Neural progenitor cell (in vitro differentiated cells): ENCODE measurements at regions not wholly inside any gene's neighbourhood (a gene's known extent, or its start where the extent isn't known, plus 50 kb on each side); places are given as distances from the start of the nearest gene placed in this dataset.

Source experiments
- DNase-seq: peaks from one replicate; pipeline ENCODE4 v3.0.0-alpha.2; 2016; ENCODE audit warnings: low spot score
- H2AFZ ChIP-seq: fragments of 200-600 bp; sonication (generic); replicated peaks from 2 replicates; pipeline ENCODE4 v1.6.1; 2016; ENCODE audit warnings: antibody characterized with exemption
- H3F3A ChIP-seq: fragments of 200-600 bp; sonication (generic); 2 replicates; pipeline ENCODE4 v1.6.1; 2016; ENCODE audit warnings: antibody characterized with exemption, low read depth
- H3K27ac ChIP-seq: fragments of 200-600 bp; sonication (generic); 2 replicates; pipeline ENCODE4 v1.5.1; 2016; ENCODE audit warnings: mild to moderate bottlenecking
- H3K27me3 ChIP-seq: fragments of 200-600 bp; sonication (generic); 2 replicates; pipeline ENCODE4 v1.6.1; 2016; ENCODE audit warnings: mild to moderate bottlenecking, moderate library complexity
- H3K36me3 ChIP-seq: fragments of 200-600 bp; sonication (generic); 2 replicates; pipeline ENCODE4 v1.5.1; 2016
- H3K4me1 ChIP-seq: fragments of 200-600 bp; sonication (generic); 2 replicates; pipeline ENCODE4 v1.6.1; 2016; ENCODE audit warnings: mixed run types
- H3K4me2 ChIP-seq: fragments of 200-600 bp; sonication (generic); 2 replicates; pipeline ENCODE4 v1.6.1; 2016
- H3K4me3 ChIP-seq: fragments of 200-600 bp; sonication (generic); 2 replicates; pipeline ENCODE4 v1.5.1; 2016
- H3K79me2 ChIP-seq: fragments of 200-600 bp; sonication (generic); 2 replicates; pipeline ENCODE4 v1.6.1; 2016; ENCODE audit warnings: low read depth
- H3K9ac ChIP-seq: fragments of 200-600 bp; sonication (generic); 2 replicates; pipeline ENCODE4 v1.6.1; 2016
- H3K9me3 ChIP-seq: fragments of 200-600 bp; sonication (generic); 2 replicates; pipeline ENCODE4 v1.5.1; 2016; ENCODE audit warnings: low read depth
- H4K20me1 ChIP-seq: fragments of 200-600 bp; sonication (generic); 2 replicates; pipeline ENCODE4 v1.6.1; 2016; ENCODE audit warnings: low read depth
- H3K27ac Mint-ChIP-seq: 3 replicates; pipeline ENCODE4 v1.8.0; 2021; ENCODE audit warnings: mixed read lengths
- H3K27me3 Mint-ChIP-seq: 2 replicates; pipeline ENCODE4 v1.8.0; 2022; ENCODE audit warnings: low read depth, mild to moderate bottlenecking, inconsistent platforms, moderate library complexity, mixed read lengths; ENCODE audit not compliant: insufficient read depth
- H3K36me3 Mint-ChIP-seq: 3 replicates; pipeline ENCODE4 v1.8.0; 2021; ENCODE audit warnings: mixed read lengths
- H3K4me1 Mint-ChIP-seq: 3 replicates; pipeline ENCODE4 v1.8.0; 2021; ENCODE audit warnings: mixed read lengths
- H3K4me3 Mint-ChIP-seq: 3 replicates; pipeline ENCODE4 v1.8.0; 2021; ENCODE audit warnings: mild to moderate bottlenecking, moderate library complexity, mixed read lengths
- H3K9me3 Mint-ChIP-seq: 3 replicates; pipeline ENCODE4 v1.8.0; 2020; ENCODE audit warnings: mixed read lengths
- EZH2 ChIP-seq: fragments of 200-600 bp; sonication (generic); IDR thresholded peaks from 2 replicates; pipeline ENCODE4 v1.6.1; 2017; ENCODE audit warnings: antibody characterized with exemption, mild to moderate bottlenecking, moderate library complexity
- EZH2phosphoT487 ChIP-seq: fragments of 200-600 bp; sonication (generic); IDR thresholded peaks from 2 replicates; pipeline ENCODE4 v1.6.1; 2017; ENCODE audit warnings: antibody characterized with exemption
- TF ChIP-seq, protein P1 (sequence below): fragments of 200-600 bp; sonication (generic); IDR thresholded peaks from 2 replicates; pipeline ENCODE4 v1.5.1; 2017; ENCODE audit warnings: antibody characterized with exemption, mild to moderate bottlenecking

DNA sequence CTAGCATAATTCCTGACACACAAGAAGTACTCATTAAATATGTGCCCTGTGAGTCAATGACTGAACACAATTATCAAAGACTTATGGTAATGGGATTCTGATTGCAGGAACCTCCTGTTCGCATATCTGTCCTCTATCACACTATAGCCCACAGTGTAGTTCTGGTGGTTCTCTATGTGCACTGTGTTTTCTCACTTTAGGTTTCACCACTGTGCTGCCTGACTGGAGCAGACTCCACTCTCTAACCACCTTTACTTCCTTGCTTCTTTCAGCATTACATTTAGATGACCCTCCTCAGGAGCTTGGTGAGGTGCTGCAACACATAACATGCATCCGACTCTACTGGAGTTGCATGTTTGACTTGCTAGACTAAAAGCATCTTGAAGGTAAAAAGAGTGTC, 777.1 kb downstream of the SQOR start:
- Mint-ChIP-seq H3K9me3 (no peaks in the 10 kb centered on the region), H3K4me1 (peaks cover 22% of the 10 kb centered on the region), H3K36me3 (no peaks in the 10 kb centered on the region), H3K4me3 (no peak overlapping the region), H3K27ac (no peak overlapping the region), H3K27me3 (no peaks in the 10 kb centered on the region)
- Histone ChIP-seq H3K36me3 (no peaks in the 10 kb centered on the region), H3K4me2 (no peak overlapping the region), H3K9ac (no peak overlapping the region), H3K4me1 (peaks cover 13% of the 10 kb centered on the region), H3K4me3 (no peak overlapping the region), H2AFZ (no peak overlapping the region), H4K20me1 (no peaks in the 10 kb centered on the region), H3K9me3 (no peaks in the 10 kb centered on the region), H3F3A (no peaks in the 10 kb centered on the region), H3K27ac (no peak overlapping the region), H3K27me3 (no peaks in the 10 kb centered on the region), H3K79me2 (no peaks in the 10 kb centered on the region)
- DNase-seq, result no peak
- no peak for TF ChIP-seq EZH2phosphoT487
- TF ChIP-seq EZH2, result no peak
- TF ChIP-seq, protein P1, sequence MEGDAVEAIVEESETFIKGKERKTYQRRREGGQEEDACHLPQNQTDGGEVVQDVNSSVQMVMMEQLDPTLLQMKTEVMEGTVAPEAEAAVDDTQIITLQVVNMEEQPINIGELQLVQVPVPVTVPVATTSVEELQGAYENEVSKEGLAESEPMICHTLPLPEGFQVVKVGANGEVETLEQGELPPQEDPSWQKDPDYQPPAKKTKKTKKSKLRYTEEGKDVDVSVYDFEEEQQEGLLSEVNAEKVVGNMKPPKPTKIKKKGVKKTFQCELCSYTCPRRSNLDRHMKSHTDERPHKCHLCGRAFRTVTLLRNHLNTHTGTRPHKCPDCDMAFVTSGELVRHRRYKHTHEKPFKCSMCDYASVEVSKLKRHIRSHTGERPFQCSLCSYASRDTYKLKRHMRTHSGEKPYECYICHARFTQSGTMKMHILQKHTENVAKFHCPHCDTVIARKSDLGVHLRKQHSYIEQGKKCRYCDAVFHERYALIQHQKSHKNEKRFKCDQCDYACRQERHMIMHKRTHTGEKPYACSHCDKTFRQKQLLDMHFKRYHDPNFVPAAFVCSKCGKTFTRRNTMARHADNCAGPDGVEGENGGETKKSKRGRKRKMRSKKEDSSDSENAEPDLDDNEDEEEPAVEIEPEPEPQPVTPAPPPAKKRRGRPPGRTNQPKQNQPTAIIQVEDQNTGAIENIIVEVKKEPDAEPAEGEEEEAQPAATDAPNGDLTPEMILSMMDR, result no peak

DNA sequence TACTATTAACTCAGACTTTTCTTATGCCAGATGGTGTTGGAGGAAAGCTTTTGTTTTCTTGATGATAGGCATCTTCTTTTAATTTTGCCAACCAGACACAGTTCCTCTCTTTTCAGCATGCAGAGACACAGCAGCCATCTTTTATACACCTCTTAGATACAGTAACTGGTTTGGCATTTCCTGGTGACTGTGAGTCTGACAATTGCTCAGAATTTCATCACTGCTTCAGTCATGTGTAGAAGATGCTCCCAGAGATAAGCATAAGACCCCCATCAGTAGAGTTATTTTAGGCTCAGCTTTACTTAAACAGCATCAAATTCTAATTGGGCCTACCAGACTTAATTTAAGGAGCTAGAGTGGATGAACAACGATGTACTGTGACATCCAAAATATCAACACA, 779.0 kb downstream of the SQOR start:
- Histone ChIP-seq H3K4me2 (no peak overlapping the region), H3K4me1 (peaks cover 13% of the 10 kb centered on the region), H3K27me3 (no peaks in the 10 kb centered on the region), H3K79me2 (no peaks in the 10 kb centered on the region), H3K9ac (no peak overlapping the region), H3F3A (no peaks in the 10 kb centered on the region), H2AFZ (no peak overlapping the region), H3K4me3 (no peak overlapping the region), H3K36me3 (no peaks in the 10 kb centered on the region), H3K27ac (no peak overlapping the region), H3K9me3 (no peaks in the 10 kb centered on the region), H4K20me1 (no peaks in the 10 kb centered on the region)
- Mint-ChIP-seq H3K4me3 (no peak overlapping the region), H3K4me1 (peaks cover 22% of the 10 kb centered on the region), H3K27ac (no peak overlapping the region), H3K9me3 (no peaks in the 10 kb centered on the region), H3K36me3 (no peaks in the 10 kb centered on the region), H3K27me3 (no peaks in the 10 kb centered on the region)
- no peak for DNase-seq
- TF ChIP-seq, protein P1, result no peak
- no peak for TF ChIP-seq EZH2
- no peak for TF ChIP-seq EZH2phosphoT487

DNA sequence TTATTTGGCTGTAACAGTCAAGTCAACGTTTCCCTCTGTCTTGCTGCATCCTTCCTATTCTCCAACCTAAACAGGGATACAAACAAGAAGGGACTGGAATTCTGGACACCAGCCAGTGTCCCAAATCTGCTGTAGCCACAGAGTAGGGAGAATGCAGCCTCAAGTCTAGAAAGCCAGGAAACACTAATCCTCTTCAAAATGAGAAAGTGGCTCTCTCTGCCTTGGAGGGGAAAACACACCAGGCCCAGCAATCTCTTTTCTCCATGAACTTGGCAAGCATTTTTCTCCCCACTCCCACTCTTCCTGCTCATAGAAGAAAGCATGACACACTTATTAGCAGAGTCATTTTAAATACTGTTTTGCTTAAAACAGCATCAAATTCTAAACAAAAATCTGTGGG, 781.7 kb downstream of the SQOR start:
- Histone ChIP-seq H3K79me2 (no peaks in the 10 kb centered on the region), H3K4me1 (no peaks in the 10 kb centered on the region), H3K9me3 (no peaks in the 10 kb centered on the region), H3K9ac (no peak overlapping the region), H4K20me1 (no peaks in the 10 kb centered on the region), H2AFZ (no peak overlapping the region), H3K27me3 (no peaks in the 10 kb centered on the region), H3K36me3 (no peaks in the 10 kb centered on the region), H3K27ac (no peak overlapping the region), H3K4me3 (no peak overlapping the region), H3K4me2 (no peak overlapping the region), H3F3A (no peaks in the 10 kb centered on the region)
- no peak for TF ChIP-seq EZH2phosphoT487
- TF ChIP-seq, protein P1, result no peak
- TF ChIP-seq EZH2, result no peak
- H3K36me3 Mint-ChIP-seq, result no peaks in the 10 kb centered on the region
- H3K9me3 Mint-ChIP-seq, result no peaks in the 10 kb centered on the region
- H3K27ac Mint-ChIP-seq, result no peak overlapping the region
- no peak overlapping the region for H3K4me3 Mint-ChIP-seq
- DNase-seq, result no peak
- peaks cover 16% of the 10 kb centered on the region for H3K4me1 Mint-ChIP-seq
- H3K27me3 Mint-ChIP-seq, result no peaks in the 10 kb centered on the region

DNA sequence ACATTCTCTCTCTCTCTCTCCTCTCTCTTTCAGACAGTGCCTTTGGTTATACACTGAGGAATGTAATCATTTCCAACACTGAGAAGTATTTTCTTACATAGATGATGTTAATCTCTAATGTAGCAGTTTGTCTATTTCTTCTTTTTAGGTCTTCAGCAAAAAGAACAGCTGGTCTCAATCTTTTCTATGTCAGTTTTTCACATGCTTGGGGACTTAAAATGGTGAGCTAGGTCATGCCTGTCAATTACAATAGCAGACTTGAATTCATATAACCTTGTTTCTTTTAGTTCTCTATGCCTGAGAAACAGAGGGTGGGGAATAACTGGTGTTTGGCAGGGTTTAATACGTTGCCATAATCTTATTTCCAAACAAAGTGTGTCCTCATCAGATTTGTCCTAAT, 786.2 kb downstream of the SQOR start:
- Histone ChIP-seq H3K9ac (no peak overlapping the region), H3K27ac (no peak overlapping the region), H3K4me2 (no peak overlapping the region), H2AFZ (no peak overlapping the region), H3F3A (no peaks in the 10 kb centered on the region), H3K79me2 (no peaks in the 10 kb centered on the region), H3K9me3 (no peaks in the 10 kb centered on the region), H3K4me3 (no peak overlapping the region), H3K27me3 (no peaks in the 10 kb centered on the region), H4K20me1 (no peaks in the 10 kb centered on the region), H3K36me3 (no peaks in the 10 kb centered on the region), H3K4me1 (no peaks in the 10 kb centered on the region)
- H3K27ac Mint-ChIP-seq, result no peak overlapping the region
- peaks cover 8% of the 10 kb centered on the region for H3K9me3 Mint-ChIP-seq
- no peaks in the 10 kb centered on the region for H3K36me3 Mint-ChIP-seq
- DNase-seq, result no peak
- H3K27me3 Mint-ChIP-seq, result no peaks in the 10 kb centered on the region
- no peak overlapping the region for H3K4me3 Mint-ChIP-seq
- TF ChIP-seq, protein P1, result no peak
- no peak for TF ChIP-seq EZH2phosphoT487
- peaks cover 9% of the 10 kb centered on the region for H3K4me1 Mint-ChIP-seq
